Testis (tissue), 2 donors: ENCODE measurements at regions not wholly inside any gene's neighbourhood (a gene's known extent, or its start where the extent isn't known, plus 50 kb on each side); places are given as distances from the start of the nearest gene placed in this dataset.

Experiments
- DNase-seq: peaks from one replicate; pipeline ENCODE4 v3.0.0-alpha.2; 2019
- H3K27ac ChIP-seq, 2 donors: fragments of 200-600 bp; sonication (generic); one replicate each; pipeline ENCODE4 v1.5.1; 2019
- H3K27me3 ChIP-seq: fragments of 200-600 bp; sonication (generic); one replicate; pipeline ENCODE4 v1.5.1; 2019
- H3K36me3 ChIP-seq: fragments of 200-600 bp; sonication (generic); one replicate; pipeline ENCODE4 v1.5.1; 2017; ENCODE audit warnings: low read depth; ENCODE audit errors: missing control alignments
- H3K4me1 ChIP-seq: fragments of 200-600 bp; sonication (generic); one replicate; pipeline ENCODE4 v1.5.1; 2019
- H3K4me3 ChIP-seq, 2 donors: fragments of 200-600 bp; sonication (generic); one replicate each; pipeline ENCODE4 v1.5.1; 2017 to 2019
- H3K9me3 ChIP-seq: fragments of 200-600 bp; sonication (generic); one replicate; pipeline ENCODE4 v1.5.1; 2017
- POLR2A ChIP-seq: fragments of 450-650 bp; IDR thresholded peaks from one replicate; pipeline ENCODE4 v1.6.1; 2017; ENCODE audit warnings: antibody characterized with exemption, mild to moderate bottlenecking, moderate library complexity
- WGBS, 2 donors: methylation state at CpG; one replicate each; pipeline ENCODE4 v1.1.5; 2018; 5-methylcytosine and 5-hydroxymethylcytosine counted together
- intact Hi-C: fragments of 100-400 bp; cut with DNase I; formaldehyde crosslinking; loops from one replicate; pipeline ENCODE4 v1.15.1; 2023; ENCODE audit warnings: low total_unique reads
- TF ChIP-seq, protein P1 (sequence below), 3 experiments: fragments of 450-650 bp in 2 of 3; fragments of 200-600 bp in 1 of 3; sonication (generic) in 1 of 3; IDR thresholded peaks; one replicate each; pipeline ENCODE4 v1.5.1; 2016 to 2019; ENCODE audit warnings: antibody characterized with exemption in 3 of 3, mild to moderate bottlenecking in 2 of 3, moderate library complexity in 1 of 3

GRCh38 chr3:163622384-163622783 lies 1455.9 kb downstream of the SI start:
- H3K27me3 ChIP-seq, result no peaks in the 10 kb centered on the region
- no peaks in the 10 kb centered on the region for H3K9me3 ChIP-seq
- 63 to 71% methylated on average over 3 of the region's 3 CpGs for WGBS, 2 donors
- no peak for TF ChIP-seq POLR2A
- TF ChIP-seq, protein P1, sequence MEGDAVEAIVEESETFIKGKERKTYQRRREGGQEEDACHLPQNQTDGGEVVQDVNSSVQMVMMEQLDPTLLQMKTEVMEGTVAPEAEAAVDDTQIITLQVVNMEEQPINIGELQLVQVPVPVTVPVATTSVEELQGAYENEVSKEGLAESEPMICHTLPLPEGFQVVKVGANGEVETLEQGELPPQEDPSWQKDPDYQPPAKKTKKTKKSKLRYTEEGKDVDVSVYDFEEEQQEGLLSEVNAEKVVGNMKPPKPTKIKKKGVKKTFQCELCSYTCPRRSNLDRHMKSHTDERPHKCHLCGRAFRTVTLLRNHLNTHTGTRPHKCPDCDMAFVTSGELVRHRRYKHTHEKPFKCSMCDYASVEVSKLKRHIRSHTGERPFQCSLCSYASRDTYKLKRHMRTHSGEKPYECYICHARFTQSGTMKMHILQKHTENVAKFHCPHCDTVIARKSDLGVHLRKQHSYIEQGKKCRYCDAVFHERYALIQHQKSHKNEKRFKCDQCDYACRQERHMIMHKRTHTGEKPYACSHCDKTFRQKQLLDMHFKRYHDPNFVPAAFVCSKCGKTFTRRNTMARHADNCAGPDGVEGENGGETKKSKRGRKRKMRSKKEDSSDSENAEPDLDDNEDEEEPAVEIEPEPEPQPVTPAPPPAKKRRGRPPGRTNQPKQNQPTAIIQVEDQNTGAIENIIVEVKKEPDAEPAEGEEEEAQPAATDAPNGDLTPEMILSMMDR (IDR thresholded peaks at IDR 0.05), result no peak
- H3K4me1 ChIP-seq, result no peaks in the 10 kb centered on the region
- intact Hi-C loops, result no loop called here
- H3K27ac ChIP-seq, result no peak overlapping the region
- no peak for DNase-seq
- H3K36me3 ChIP-seq, result no peaks in the 10 kb centered on the region
- no peak overlapping the region for H3K4me3 ChIP-seq

DNA sequence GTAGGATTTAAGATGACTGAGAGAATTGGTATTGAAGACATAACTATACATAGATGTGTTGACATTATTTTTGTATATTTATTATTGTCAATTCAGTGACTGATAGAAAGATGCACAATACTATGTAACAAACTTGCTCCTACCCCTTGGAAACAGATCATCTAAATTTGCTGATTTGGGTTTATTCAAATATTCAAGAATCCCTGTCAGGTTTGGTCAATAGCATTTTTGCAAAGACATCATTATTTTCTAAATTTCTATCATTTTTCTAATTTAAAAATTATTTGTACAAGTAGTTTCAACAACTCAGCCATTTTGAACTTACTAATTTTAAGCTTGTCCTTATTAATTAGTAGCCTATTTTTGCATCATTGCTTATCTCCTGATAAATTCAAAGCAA lies 1463.4 kb downstream of the SI start:
- Histone ChIP-seq H3K9me3 (no peaks in the 10 kb centered on the region), H3K4me3 (no peak overlapping the region), H3K4me1 (no peaks in the 10 kb centered on the region), H3K27me3 (no peaks in the 10 kb centered on the region), H3K36me3 (no peaks in the 10 kb centered on the region), H3K27ac (no peak overlapping the region)
- no peak for DNase-seq
- TF ChIP-seq, protein P1 (IDR thresholded peaks at IDR 0.05), result no peak
- TF ChIP-seq POLR2A, result no peak
- intact Hi-C loops, result no loop called here

DNA sequence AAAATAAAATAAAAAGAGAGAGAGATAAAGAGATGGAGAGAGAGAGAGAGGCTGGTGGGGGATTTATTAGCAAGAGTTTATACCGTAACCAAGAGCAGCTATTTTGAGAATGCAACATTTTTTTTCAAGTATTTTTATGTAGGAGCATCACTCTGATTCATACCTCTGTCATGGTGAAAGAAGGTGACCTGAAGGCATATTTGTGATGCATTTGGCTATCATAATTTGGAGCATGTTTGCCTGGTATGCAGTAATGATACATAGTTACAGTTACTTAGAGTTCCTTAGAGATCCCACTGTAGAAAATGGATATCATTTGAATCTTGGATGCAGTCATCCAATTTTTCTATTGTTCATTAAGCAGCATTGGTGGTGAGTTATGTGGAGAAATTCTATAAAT lies 1472.4 kb downstream of the SI start:
- Histone ChIP-seq H3K4me1 (no peaks in the 10 kb centered on the region), H3K36me3 (no peaks in the 10 kb centered on the region), H3K27ac (no peak overlapping the region), H3K9me3 (no peaks in the 10 kb centered on the region), H3K4me3 (no peak overlapping the region), H3K27me3 (no peaks in the 10 kb centered on the region)
- WGBS, 2 donors, result 96 to 98% methylated on average over 1 of the region's 1 CpG
- no peak for DNase-seq
- intact Hi-C loops, result no loop called here
- no peak for TF ChIP-seq POLR2A
- TF ChIP-seq, protein P1 (IDR thresholded peaks at IDR 0.05), result no peak

DNA sequence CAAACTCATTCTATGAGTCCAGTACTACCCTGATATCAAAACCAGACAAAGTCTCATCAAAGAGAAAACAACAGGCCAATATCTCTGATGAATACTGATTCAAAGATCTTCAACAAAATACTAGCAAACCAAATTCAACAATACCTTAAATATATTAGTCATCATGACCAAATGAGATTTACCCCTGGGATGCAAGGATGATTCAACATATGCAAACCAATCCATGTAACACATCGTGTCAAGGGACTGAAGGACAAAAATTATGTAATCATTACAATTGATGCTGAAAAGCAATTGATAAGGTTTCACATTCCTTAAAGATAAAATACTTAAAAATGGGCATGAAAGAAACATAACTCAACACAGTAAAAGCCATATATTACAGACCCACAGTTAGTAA lies 1476.9 kb downstream of the SI start:
- 96 to 97% methylated on average over 1 of the region's 1 CpG for WGBS, 2 donors
- Histone ChIP-seq H3K27me3 (no peaks in the 10 kb centered on the region), H3K4me3 (no peak overlapping the region), H3K36me3 (no peaks in the 10 kb centered on the region), H3K27ac (no peak overlapping the region), H3K9me3 (no peaks in the 10 kb centered on the region), H3K4me1 (no peaks in the 10 kb centered on the region)
- TF ChIP-seq POLR2A, result no peak
- intact Hi-C loops, result no loop called here
- no peak for DNase-seq

- Histone ChIP-seq H3K4me3 (no peak overlapping the region), H3K27me3 (no peaks in the 10 kb centered on the region), H3K27ac (no peak overlapping the region), H3K4me1 (no peaks in the 10 kb centered on the region), H3K9me3 (no peaks in the 10 kb centered on the region), H3K36me3 (no peaks in the 10 kb centered on the region)
- TF ChIP-seq POLR2A, result no peak
- TF ChIP-seq, protein P1 (IDR thresholded peaks at IDR 0.05), result no peak
- intact Hi-C loops, result no loop called here
- no peak for DNase-seq
- 84 to 87% methylated on average over 2 of the region's 2 CpGs for WGBS, 2 donors
Observed at GRCh38 chr3:163587342-163587741, 1491.0 kb downstream of the SI start.
